GM19025 (cell line): ENCODE measurements at regions not wholly inside any gene's neighbourhood (a gene's known extent, or its start where the extent isn't known, plus 50 kb on each side); places are given as distances from the start of the nearest gene placed in this dataset.
"Not testable (repeated sequence)": the region's sequence is repeated elsewhere in the genome, so short reads cannot be mapped to it uniquely, and the experiment has no call there.

Experiments used
- ATAC-seq: cut with Tn5 transposase; IDR thresholded peaks from one replicate; pipeline ENCODE4 v1.9.1; 2021; ENCODE audit warnings: mild to moderate bottlenecking, low read depth, moderate library complexity; ENCODE audit not compliant: unreplicated experiment

GRCh38 chr15:79492065-79492464 lies 59.9 kb downstream of the MINAR1 start:
- no peak for ATAC-seq

- ATAC-seq = no peak
Observed at GRCh38 chr15:79494384-79494909, 62.3 kb downstream of the MINAR1 start.

- ATAC-seq = no peak
Observed at GRCh38 chr15:79494963-79495755, 63.0 kb downstream of the MINAR1 start.

GRCh38 chr15:79495775-79496174 lies 63.6 kb downstream of the MINAR1 start:
- no peak for ATAC-seq

- no peak for ATAC-seq
Observed at GRCh38 chr15:79496838-79497237, 64.7 kb downstream of the MINAR1 start.

- no peak for ATAC-seq
Observed at GRCh38 chr15:79501086-79501485, 69.0 kb downstream of the MINAR1 start.

DNA sequence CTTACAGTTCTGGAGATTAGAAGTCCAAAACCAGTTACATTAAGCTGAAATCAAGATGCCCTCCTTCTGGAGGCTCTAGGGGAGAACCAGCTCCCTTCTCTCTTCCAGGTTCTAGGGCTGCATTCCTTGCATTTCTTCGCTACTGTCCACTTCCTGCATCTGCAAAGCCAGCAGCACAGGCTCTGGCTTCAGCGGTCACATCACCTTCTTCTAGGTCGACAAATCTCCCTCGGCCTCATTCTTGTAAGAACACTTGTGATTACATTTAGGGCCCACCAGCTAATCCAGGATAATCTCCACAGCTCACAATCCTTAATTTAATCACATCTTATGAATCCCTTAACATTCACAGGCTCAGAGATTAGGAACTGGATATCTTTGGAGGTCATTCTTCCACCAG lies 73.8 kb downstream of the MINAR1 start:
- ATAC-seq = no peak

- not testable (repeated sequence) for ATAC-seq
Observed at GRCh38 chr15:79512844-79513243, 80.7 kb downstream of the MINAR1 start.

DNA sequence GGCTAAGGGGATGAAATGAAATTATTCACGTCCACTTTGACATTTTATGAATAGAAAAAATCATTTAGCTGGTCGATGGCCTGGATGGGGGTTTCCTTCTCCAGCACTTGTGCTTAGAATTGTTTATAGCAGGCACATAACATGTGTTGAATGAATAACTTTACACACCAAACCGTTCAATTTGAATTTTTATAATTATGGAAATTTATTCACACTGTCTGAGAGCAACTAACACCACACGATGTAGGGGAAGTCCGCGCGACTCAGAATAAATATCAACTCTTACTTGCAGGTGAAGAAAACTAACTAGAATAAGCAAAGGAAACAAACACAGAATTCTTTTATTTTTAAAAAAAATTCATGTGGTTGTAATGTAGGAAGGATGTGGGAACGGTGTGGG lies 81.3 kb downstream of the MINAR1 start:
- no peak for ATAC-seq

DNA sequence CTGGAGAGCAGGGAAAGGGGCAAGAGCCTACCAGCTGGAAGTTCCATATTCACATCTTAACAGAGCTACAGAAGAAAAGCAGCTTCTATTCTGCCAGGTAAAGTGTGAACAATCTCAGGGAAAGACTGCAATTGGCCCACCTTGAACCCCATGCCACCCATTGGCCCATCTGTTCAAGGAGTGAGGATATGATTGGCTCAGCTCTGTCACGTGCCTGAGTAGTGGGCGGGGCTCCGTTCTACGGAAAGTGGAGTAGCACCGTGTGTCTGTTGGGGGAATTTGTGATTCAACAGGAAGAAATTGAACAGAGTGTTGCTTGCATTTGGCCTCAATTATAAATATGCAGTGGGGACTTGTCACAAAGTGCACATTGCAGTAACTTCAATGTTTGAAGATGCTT lies 81.8 kb downstream of the MINAR1 start:
- no peak for ATAC-seq

DNA sequence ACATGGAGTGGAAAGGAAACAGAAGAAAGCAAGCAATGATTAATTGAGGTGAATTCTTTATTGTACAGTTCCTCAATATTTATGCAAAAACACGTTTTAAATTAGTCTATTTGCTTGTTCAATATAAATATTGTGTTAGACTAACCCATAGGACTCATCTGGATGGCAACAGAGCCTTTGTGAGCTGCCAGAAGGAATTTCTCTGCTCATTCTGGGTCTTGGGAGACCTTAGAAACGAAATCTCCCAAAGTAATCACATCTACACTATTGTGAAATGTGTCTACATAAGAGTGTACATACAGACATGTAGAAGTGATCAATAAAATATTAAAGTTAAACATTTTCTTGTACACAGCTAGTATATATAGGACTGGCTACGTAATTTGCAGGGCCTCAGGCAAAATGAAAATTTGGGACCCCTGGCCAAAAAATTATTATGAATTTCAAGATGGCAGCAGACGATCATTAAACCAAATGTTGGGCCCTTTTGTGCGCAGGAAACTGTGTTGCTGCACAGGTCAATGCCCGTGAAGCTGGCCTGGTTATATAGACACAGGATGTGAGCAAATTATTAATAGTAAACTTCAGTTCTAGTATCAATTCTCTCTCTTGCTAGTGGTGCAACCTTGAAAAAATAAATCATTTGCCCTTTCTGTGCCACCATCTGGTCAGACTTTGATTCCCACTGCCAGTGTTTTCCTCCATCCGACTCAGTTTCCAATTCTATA lies 83.3 kb downstream of the MINAR1 start:
- ATAC-seq = no peak

DNA sequence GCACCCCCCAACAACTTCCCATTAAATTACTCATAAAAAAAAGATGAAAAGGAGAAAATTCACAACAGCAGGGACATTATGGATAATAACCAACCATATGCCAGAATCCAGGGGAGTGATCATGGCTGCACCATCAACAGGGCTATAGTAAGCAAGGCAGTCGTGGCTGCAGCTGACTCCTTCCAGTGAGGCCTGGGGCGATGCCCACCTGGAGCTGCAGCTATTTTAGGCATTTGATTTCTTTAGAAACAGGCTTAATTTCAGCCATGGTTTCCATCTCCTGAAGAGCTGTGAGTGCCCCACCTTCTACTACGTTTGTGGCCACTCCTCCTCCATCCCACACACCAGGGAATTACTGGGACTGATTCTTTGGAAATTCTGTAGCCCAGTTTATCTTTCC lies 84.0 kb downstream of the MINAR1 start:
- ATAC-seq = no peak

- ATAC-seq = no peak
Observed at GRCh38 chr15:79516646-79517045, 84.5 kb downstream of the MINAR1 start.

DNA sequence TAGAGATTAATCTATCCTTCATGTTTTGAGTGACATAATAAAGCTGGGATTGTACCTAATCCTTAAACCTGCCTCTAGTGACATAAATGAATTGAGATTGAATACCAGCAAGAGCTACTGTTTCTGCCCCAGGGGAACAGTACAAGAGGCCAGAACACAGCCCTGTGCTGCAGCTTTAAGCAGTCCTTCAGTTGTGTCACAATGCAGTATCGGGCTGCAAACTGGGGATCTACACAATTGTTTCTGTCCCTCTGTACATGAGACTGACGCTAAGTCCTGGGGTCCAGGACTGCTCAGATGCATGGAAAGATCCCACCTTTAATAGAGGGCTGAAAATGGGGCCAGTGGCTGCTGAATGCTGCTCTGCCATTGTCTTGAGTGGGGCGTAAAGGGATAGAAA lies 87.5 kb downstream of the MINAR1 start:
- ATAC-seq = no peak

DNA sequence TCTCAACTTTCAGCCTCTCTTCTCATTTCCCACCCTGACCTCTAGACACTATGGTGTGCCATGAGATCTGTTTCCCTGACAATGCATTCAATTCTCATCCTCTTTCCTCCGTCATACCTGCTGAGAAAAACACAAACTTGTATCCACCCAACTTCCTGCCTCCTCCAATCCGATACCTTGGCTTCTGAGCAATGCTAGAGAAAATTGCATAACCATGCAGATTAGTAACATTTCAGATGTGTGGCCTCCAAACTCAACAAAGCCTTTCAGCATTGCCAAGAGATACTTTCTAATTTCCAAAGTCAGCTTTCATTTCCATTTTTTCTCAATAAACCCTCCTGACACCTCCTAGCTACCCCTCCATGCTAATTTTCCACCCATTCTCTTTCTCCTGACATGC lies 88.5 kb downstream of the MINAR1 start:
- ATAC-seq = no peak

DNA sequence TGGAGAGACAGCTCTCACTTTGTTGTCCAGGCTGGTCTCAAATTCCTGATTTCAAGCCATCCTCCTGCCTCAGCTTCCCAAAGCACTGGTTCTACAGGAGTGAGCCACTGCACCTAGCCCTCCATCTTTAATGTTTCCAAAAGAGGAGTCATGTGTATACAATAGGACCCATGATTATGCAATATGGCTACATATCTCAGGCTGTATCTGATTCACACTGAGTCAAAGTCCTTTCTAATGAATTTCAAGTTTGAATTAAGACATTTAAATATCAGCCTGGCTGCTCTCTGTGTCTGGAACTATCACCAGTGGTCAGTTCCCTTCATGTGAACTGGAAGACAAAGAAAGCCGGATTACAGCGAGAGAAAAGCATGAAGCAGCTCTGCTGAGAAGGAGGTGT lies 90.5 kb downstream of the MINAR1 start:
- ATAC-seq = no peak

DNA sequence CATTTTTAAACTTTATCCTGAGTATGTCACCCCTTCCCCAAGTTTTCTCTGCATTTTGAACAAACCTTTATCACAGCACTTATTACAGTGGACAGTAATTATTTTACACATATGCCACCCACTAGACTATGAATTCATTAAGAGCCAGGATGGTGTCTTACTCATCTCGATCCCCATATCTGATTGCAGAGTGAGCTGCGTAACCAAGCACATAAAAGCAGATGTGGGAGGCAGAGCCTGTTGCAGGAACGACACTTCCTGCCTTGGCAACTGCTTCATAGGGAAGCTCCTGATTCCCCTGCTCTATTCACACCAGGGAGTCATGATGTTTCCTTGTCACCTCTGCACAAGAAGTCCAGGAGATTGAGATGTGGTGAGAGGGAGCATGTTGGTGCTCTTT lies 91.1 kb downstream of the MINAR1 start:
- ATAC-seq = no peak

GRCh38 chr15:79524531-79524930 lies 92.4 kb downstream of the MINAR1 start:
- ATAC-seq = no peak

GRCh38 chr15:79526376-79526775 lies 94.2 kb downstream of the MINAR1 start:
- ATAC-seq = no peak

DNA sequence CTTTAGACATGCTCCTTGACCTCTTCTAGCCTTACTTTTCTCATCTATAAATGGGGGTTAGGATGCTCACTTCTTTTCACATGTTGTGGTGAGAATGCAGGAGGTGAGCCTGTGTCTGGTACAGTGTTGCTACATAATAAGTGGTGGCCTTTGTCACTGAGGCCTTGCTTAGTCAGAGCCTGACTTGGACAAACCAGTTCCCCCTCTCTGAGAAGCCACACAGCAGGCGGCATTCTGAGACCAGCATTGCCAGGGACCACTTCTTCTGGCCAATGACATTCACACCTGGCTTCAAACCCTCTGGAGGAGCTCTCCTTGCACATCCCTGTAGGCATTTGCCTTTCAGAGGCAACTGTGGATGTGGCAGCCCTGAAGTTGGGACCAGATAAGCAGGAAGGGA lies 95.7 kb downstream of the MINAR1 start:
- ATAC-seq = no peak

- ATAC-seq = no peak
Observed at GRCh38 chr15:79529157-79529785, 97.1 kb downstream of the MINAR1 start.
